Trophoblast cell (in vitro differentiated cells and primary cell): ENCODE measurements at regions not wholly inside any gene's neighbourhood (a gene's known extent, or its start where the extent isn't known, plus 50 kb on each side); places are given as distances from the start of the nearest gene placed in this dataset.

Source experiments
- DNase-seq, 2 donors: peaks; one replicate each; pipeline ENCODE4 v3.0.0-alpha.2; 2016
- H2AFZ ChIP-seq: 2 replicates; pipeline ENCODE4 v1.6.1; 2013; ENCODE audit warnings: low read length, moderate library complexity, mild to moderate bottlenecking; ENCODE audit not compliant: insufficient read depth, poor library complexity
- H2AK5ac ChIP-seq: 2 replicates; pipeline ENCODE4 v1.6.1; 2013; ENCODE audit warnings: mild to moderate bottlenecking, low read length
- H2BK120ac ChIP-seq: 2 replicates; pipeline ENCODE4 v1.6.1; 2013; ENCODE audit warnings: low read length, mild to moderate bottlenecking, moderate library complexity; ENCODE audit not compliant: insufficient read depth, poor library complexity
- H2BK12ac ChIP-seq: 2 replicates; pipeline ENCODE4 v1.6.1; 2013; ENCODE audit warnings: mild to moderate bottlenecking, low read length, moderate library complexity
- H2BK5ac ChIP-seq: 2 replicates; pipeline ENCODE4 v1.6.1; 2013; ENCODE audit warnings: low read length, low read depth, moderate library complexity, mild to moderate bottlenecking; ENCODE audit not compliant: poor library complexity
- H3K14ac ChIP-seq: 2 replicates; pipeline ENCODE4 v1.6.1; 2013; ENCODE audit warnings: mild to moderate bottlenecking, low read length
- H3K18ac ChIP-seq: 2 replicates; pipeline ENCODE4 v1.6.1; 2013; ENCODE audit warnings: mild to moderate bottlenecking, low read length
- H3K23ac ChIP-seq: 2 replicates; pipeline ENCODE4 v1.6.1; 2013; ENCODE audit warnings: low read length
- H3K27ac ChIP-seq: 2 replicates; pipeline ENCODE4 v1.5.1; 2013; ENCODE audit warnings: low read depth, mild to moderate bottlenecking, inconsistent platforms, low read length, moderate library complexity
- H3K27me3 ChIP-seq: 2 replicates; pipeline ENCODE4 v1.6.1; 2013; ENCODE audit warnings: inconsistent platforms, mild to moderate bottlenecking, low read length, moderate library complexity; ENCODE audit not compliant: insufficient read depth
- H3K36me3 ChIP-seq, 2 experiments: 1 replicate in 1 of 2; 2 replicates in 1 of 2; pipeline ENCODE4 v1.6.1; 2013; ENCODE audit warnings: low read length in 2 of 2, mild to moderate bottlenecking in 2 of 2, moderate library complexity in 1 of 2; ENCODE audit not compliant: insufficient read depth in 2 of 2, control insufficient read depth in 1 of 2
- H3K4ac ChIP-seq: 2 replicates; pipeline ENCODE4 v1.6.1; 2013; ENCODE audit warnings: low read depth, mild to moderate bottlenecking, low read length, moderate library complexity
- H3K4me1 ChIP-seq, 2 experiments: 1 replicate in 1 of 2; 2 replicates in 1 of 2; pipeline ENCODE4 v1.6.1; 2013; ENCODE audit warnings: low read length in 2 of 2, mild to moderate bottlenecking in 2 of 2, moderate library complexity in 1 of 2; ENCODE audit not compliant: insufficient read depth in 2 of 2, control insufficient read depth in 1 of 2
- H3K4me2 ChIP-seq: 2 replicates; pipeline ENCODE4 v1.6.1; 2013; ENCODE audit warnings: inconsistent platforms, mild to moderate bottlenecking, low read length, moderate library complexity
- H3K4me3 ChIP-seq: 2 replicates; pipeline ENCODE4 v1.5.1; 2013; ENCODE audit warnings: mild to moderate bottlenecking, low read depth, low read length, inconsistent platforms
- H3K79me1 ChIP-seq: one replicate; pipeline ENCODE4 v1.6.1; 2013; ENCODE audit warnings: low read length
- H3K79me2 ChIP-seq: 2 replicates; pipeline ENCODE4 v1.6.1; 2013; ENCODE audit warnings: low read length, mild to moderate bottlenecking; ENCODE audit not compliant: control insufficient read depth, insufficient read depth, poor library complexity
- H3K9ac ChIP-seq: 2 replicates; pipeline ENCODE4 v1.6.1; 2013; ENCODE audit warnings: mild to moderate bottlenecking, low read length
- H3K9me3 ChIP-seq: 2 replicates; pipeline ENCODE4 v1.6.1; 2013; ENCODE audit warnings: low read depth, mild to moderate bottlenecking, control low read depth, inconsistent platforms, low read length; ENCODE audit not compliant: insufficient read depth
- H4K12ac ChIP-seq: 2 replicates; pipeline ENCODE4 v1.6.1; 2013; ENCODE audit warnings: low read depth, mild to moderate bottlenecking, low read length, moderate library complexity
- H4K8ac ChIP-seq: 2 replicates; pipeline ENCODE4 v1.6.1; 2013; ENCODE audit warnings: low read depth, mild to moderate bottlenecking, low read length, moderate library complexity
- H4K91ac ChIP-seq: one replicate; pipeline ENCODE4 v1.6.1; 2013; ENCODE audit warnings: low read depth, mild to moderate bottlenecking, low read length, moderate library complexity
- WGBS: extraction: QIAGEN DNeasy Blood & Tissue Kit; methylation state at CpG from one replicate; pipeline ENCODE4 v1.1.7; 2013; ENCODE audit warnings: missing lambda C conversion rate; ENCODE audit not compliant: insufficient read length, insufficient coverage; ENCODE audit errors: extremely low coverage; 5-methylcytosine and 5-hydroxymethylcytosine counted together

DNA sequence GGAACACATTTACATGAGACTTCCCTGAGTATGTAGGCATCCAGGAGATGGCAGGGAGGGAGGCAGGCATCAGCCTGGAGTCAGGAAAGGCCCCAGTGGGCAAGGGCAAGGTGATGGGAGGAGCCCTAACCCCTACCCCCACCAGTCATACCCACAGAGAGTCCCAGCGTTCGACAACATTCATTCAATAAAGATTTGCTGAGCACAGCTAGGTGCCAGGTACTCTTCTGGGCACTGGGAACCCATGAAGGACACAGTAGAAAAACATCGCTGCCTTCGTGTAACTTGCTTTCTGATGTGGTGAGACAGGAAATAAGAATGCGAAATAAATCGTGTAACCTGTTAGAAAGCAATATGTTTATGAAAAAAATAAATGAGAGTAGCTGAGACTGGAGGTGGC lies 77.3 kb upstream of the GADD45A start:
- no peak overlapping the region for H3K9ac ChIP-seq
- H3K4me1 ChIP-seq: peaks cover 7 to 14% of the 10 kb centered on the region in 2 experiments
- H3K36me3 ChIP-seq: no peaks in the 10 kb centered on the region
- no peak overlapping the region for H2BK5ac ChIP-seq
- no peak overlapping the region for H2AFZ ChIP-seq
- H4K12ac ChIP-seq: no peak overlapping the region
- no peak overlapping the region for H3K23ac ChIP-seq
- H3K79me1 ChIP-seq: no peaks in the 10 kb centered on the region
- no peaks in the 10 kb centered on the region for H3K27me3 ChIP-seq
- no peak for DNase-seq
- H3K14ac ChIP-seq: no peak overlapping the region
- no peak overlapping the region for H4K91ac ChIP-seq
- H3K79me2 ChIP-seq: no peaks in the 10 kb centered on the region
- H2AK5ac ChIP-seq: no peak overlapping the region
- H2BK120ac ChIP-seq: no peak overlapping the region
- H3K27ac ChIP-seq: no peak overlapping the region
- H2BK12ac ChIP-seq: no peak overlapping the region
- no CpG with 5 or more reads among the region's 6 CpGs for WGBS
- no peaks in the 10 kb centered on the region for H3K9me3 ChIP-seq
- H3K4ac ChIP-seq: no peak overlapping the region
- no peak overlapping the region for H4K8ac ChIP-seq
- H3K4me3 ChIP-seq: no peak overlapping the region
- no peak overlapping the region for H3K18ac ChIP-seq
- no peak overlapping the region for H3K4me2 ChIP-seq

DNA sequence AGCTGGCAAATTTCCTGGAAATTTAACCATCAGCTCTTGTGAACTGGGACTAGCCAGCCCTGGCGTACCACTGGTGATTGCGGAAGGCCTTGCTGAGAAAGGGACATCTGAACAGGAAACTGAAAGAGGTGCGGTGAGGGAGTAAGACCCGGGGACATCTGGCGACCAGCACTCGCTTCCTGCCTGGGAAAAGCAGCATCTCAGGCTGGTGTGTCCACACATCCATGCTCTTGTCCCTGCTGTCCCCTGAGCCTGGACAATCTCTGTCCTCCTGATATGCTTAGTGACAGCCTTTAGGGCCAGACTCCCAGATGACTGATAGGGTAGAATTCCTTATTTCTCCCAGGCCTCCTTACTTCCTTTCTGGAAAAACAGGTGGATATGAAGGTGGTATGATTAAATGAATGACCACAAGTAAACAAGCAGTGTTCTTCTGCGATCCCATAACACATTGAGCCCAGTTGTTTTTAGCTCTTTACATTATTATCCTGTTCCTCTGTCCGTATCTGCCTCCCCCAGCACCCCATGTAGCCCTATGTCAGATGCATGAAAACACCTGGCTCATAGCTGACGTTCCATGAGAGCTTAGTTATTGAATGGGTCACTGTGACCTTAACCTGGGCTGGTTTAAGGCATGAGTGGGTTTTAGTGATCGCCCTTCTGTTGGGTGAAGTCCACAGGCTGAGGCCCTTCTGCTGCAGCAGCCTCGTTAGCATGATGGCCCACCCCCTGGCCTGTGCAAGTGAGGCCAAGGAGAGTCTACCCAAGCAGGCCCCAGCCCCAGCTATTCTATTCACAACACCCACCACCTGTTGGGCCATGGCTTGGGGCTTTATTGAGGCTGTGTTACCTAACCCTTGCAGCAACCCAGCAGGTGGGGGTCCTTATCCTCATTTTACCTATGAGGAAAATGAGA lies 76.1 kb upstream of the GADD45A start:
- H3K23ac ChIP-seq: no peak overlapping the region
- WGBS: no CpG with 5 or more reads among the region's 11 CpGs
- H3K4me3 ChIP-seq: no peak overlapping the region
- no peak for DNase-seq
- H3K4ac ChIP-seq: no peak overlapping the region
- no peak overlapping the region for H4K8ac ChIP-seq
- no peak overlapping the region for H3K18ac ChIP-seq
- H3K27ac ChIP-seq: no peak overlapping the region
- H3K27me3 ChIP-seq: no peaks in the 10 kb centered on the region
- H2BK120ac ChIP-seq: no peak overlapping the region
- no peak overlapping the region for H2BK5ac ChIP-seq
- no peak overlapping the region for H2BK12ac ChIP-seq
- H3K79me2 ChIP-seq: no peaks in the 10 kb centered on the region
- no peak overlapping the region for H3K4me2 ChIP-seq
- H3K14ac ChIP-seq: no peak overlapping the region
- no peaks in the 10 kb centered on the region for H3K9me3 ChIP-seq
- peaks cover 7 to 18% of the 10 kb centered on the region in 2 experiments for H3K4me1 ChIP-seq
- no peak overlapping the region for H4K91ac ChIP-seq
- no peak overlapping the region for H2AK5ac ChIP-seq
- H3K9ac ChIP-seq: no peak overlapping the region
- no peak overlapping the region for H4K12ac ChIP-seq
- no peaks in the 10 kb centered on the region for H3K79me1 ChIP-seq
- H3K36me3 ChIP-seq: no peaks in the 10 kb centered on the region
- no peak overlapping the region for H2AFZ ChIP-seq

DNA sequence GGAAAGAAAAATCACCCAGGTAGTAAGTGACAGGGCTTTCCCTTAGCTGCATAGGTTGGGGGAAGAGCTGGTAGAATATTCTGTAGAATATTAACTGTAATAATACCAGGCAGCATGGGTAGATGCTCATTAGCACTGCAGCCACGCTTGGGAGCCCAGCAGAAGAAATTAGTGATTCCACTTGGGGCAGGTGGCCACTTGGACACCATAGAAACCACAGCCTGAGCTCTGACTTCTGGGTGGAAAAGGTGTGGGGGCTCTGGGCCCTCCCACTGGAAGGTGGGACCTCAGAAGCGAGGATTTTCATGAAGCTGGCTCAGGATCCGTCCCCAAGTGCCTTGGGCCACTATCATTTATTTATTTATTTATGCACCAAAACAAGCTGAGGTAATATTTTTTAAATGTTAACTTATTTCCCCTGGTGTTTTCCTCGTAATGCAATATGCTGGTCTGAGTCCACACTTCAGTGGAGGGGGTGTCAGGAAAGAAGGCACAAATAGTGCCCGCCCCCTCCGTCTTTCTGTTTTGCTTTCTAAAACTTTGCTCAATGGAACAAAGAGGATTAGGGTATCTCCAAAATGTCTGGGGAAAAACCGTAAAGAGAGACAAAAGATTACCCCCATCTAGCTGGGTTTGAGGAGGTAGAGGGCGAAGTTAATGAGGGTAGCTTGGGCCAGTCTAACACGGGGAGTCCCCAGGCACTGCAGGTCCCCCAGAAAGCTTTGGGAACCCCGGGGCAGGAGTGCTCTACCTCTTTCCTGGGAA lies 75.2 kb upstream of the GADD45A start:
- Histone ChIP-seq H3K9me3 (no peaks in the 10 kb centered on the region), H3K4me1 (peaks cover 7 to 15% of the 10 kb centered on the region in 2 experiments), H3K18ac (no peak overlapping the region), H3K4ac (no peak overlapping the region), H3K27me3 (no peaks in the 10 kb centered on the region), H3K9ac (no peak overlapping the region), H3K36me3 (no peaks in the 10 kb centered on the region), H3K79me2 (no peaks in the 10 kb centered on the region), H3K4me3 (no peak overlapping the region), H2BK5ac (no peak overlapping the region), H2BK120ac (no peak overlapping the region), H3K23ac (no peak overlapping the region), H3K27ac (no peak overlapping the region), H3K14ac (no peak overlapping the region), H4K91ac (no peak overlapping the region), H2AK5ac (no peak overlapping the region), H2AFZ (no peak overlapping the region), H4K12ac (no peak overlapping the region), H2BK12ac (no peak overlapping the region), H3K79me1 (no peaks in the 10 kb centered on the region), H3K4me2 (no peak overlapping the region), H4K8ac (no peak overlapping the region)
- WGBS: no CpG with 5 or more reads among the region's 10 CpGs
- no peak for DNase-seq

DNA sequence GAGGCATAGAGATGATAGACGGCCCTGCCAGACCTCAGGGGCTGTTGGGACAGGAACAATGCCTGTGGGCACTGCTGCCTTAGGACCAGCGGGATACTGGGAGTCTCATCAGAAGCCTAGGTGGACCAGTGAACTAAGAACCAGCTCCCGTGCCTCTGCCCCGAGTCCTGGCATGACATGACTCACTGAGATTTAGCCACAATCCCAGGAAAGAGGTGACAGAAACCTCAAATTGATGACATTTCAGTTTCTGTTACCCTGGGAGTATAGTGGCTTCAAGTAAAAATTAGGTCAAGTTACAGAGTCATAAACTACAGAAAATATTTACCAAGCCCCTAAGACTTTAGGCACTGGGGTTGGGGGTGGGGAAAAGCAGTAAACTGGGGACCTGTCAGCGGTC lies 74.6 kb upstream of the GADD45A start:
- Histone ChIP-seq H3K18ac (no peak overlapping the region), H2AK5ac (no peak overlapping the region), H3K79me2 (no peaks in the 10 kb centered on the region), H2BK5ac (no peak overlapping the region), H3K27me3 (no peaks in the 10 kb centered on the region), H3K4me1 (peaks cover 3 to 9% of the 10 kb centered on the region in 2 experiments), H4K91ac (no peak overlapping the region), H3K79me1 (no peaks in the 10 kb centered on the region), H2BK120ac (no peak overlapping the region), H3K27ac (no peak overlapping the region), H3K36me3 (no peaks in the 10 kb centered on the region), H3K23ac (no peak overlapping the region), H3K9ac (no peak overlapping the region), H4K12ac (no peak overlapping the region), H2AFZ (no peak overlapping the region), H3K14ac (no peak overlapping the region), H3K4me2 (no peak overlapping the region), H3K4me3 (no peak overlapping the region), H4K8ac (no peak overlapping the region), H3K4ac (no peak overlapping the region), H2BK12ac (no peak overlapping the region), H3K9me3 (no peaks in the 10 kb centered on the region)
- DNase-seq: no peak
- WGBS: no CpG with 5 or more reads among the region's 5 CpGs
